Adrenal gland (tissue), 5 donors: ENCODE measurements at regions not wholly inside any gene's neighbourhood (a gene's known extent, or its start where the extent isn't known, plus 50 kb on each side); places are given as distances from the start of the nearest gene placed in this dataset.

Experiments
- CTCF ChIP-seq, 6 experiments: fragments of 450-650 bp in 4 of 6; fragments of 200-600 bp in 2 of 6; sonication (generic) in 1 of 6; IDR thresholded peaks; 1 replicate in 5 of 6; 2 replicates in 1 of 6; pipeline versions ENCODE4 v1.5.1 to v1.8.0; 2016 to 2021; ENCODE audit warnings: antibody characterized with exemption in 6 of 6, mild to moderate bottlenecking in 2 of 6, moderate library complexity in 1 of 6
- POLR2A ChIP-seq, 2 donors: fragments of 450-650 bp; IDR thresholded peaks; one replicate each; pipeline ENCODE4 v1.6.1; 2017; ENCODE audit warnings: antibody characterized with exemption in 2 of 2, mild to moderate bottlenecking in 2 of 2, moderate library complexity in 1 of 2
- donor health status: DM: no; HTN: no; CAD: no.

GRCh38 chr13:33696530-33696929 lies 121.4 kb upstream of the RFC3 start:
- TF ChIP-seq CTCF (IDR thresholded peaks at IDR 0.05) (no peak), POLR2A (IDR thresholded peaks at IDR 0.05) (no peak)
